ENCODE measurements at regions not wholly inside any gene's neighbourhood (a gene's known extent, or its start where the extent isn't known, plus 50 kb on each side); places are given as distances from the start of the nearest gene placed in this dataset.

DNA sequence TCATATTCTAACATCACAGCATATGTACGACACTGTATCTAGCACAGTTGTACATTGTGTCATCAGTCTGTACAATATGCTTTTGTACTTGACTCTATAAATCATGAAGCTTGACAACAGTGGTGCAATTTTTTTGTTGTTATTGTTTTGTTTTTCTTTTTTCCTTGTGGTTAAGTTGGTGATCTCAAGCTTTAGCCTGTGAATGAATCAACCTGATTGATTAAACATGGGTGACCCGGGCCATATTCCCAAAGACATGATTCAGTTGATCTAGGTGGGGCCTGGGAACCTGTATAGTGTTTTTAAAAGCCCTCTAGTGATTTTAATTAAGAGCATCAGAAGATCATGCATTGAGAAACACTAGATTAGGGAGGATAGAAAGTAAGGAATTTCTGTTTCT lies 101.8 kb upstream of the AADACL2 start:
- 88 to 94% methylated on average over 2 of the region's 2 CpGs for WGBS, 2 experiments (ENCODE audit: insufficient coverage in 1 of 2, insufficient read length in 1 of 2)
- Histone ChIP-seq H3K4me1 (ENCODE audit: control insufficient read depth, insufficient read depth, low read length) (no peaks in the 10 kb centered on the region), H3K9me3 (ENCODE audit: control insufficient read depth, low read length) (no peaks in the 10 kb centered on the region), H3K4me3 (ENCODE audit: low read length) (no peak overlapping the region), H3K27ac (ENCODE audit: low read depth, low read length) (no peak overlapping the region), H3K36me3 (ENCODE audit: control insufficient read depth, insufficient read depth, low read length) (no peaks in the 10 kb centered on the region), H3K27me3 (ENCODE audit: control insufficient read depth, insufficient read depth, low read length, poor library complexity, severe bottlenecking) (no peaks in the 10 kb centered on the region), H3K9ac (ENCODE audit: extremely low read depth, low read length, poor library complexity, severe bottlenecking) (no peak overlapping the region)
- Mint-ChIP-seq H3K36me3 (ENCODE audit: low read depth) (no peaks in the 10 kb centered on the region), H3K27me3 (ENCODE audit: insufficient read depth) (no peaks in the 10 kb centered on the region), H3K4me1 (peaks cover 13% of the 10 kb centered on the region), H3K4me3 (no peak overlapping the region), H3K9me3 (peaks cover 8% of the 10 kb centered on the region), H3K27ac (no peak overlapping the region)
- DNase-seq: no peak
- TF ChIP-seq, protein P1, sequence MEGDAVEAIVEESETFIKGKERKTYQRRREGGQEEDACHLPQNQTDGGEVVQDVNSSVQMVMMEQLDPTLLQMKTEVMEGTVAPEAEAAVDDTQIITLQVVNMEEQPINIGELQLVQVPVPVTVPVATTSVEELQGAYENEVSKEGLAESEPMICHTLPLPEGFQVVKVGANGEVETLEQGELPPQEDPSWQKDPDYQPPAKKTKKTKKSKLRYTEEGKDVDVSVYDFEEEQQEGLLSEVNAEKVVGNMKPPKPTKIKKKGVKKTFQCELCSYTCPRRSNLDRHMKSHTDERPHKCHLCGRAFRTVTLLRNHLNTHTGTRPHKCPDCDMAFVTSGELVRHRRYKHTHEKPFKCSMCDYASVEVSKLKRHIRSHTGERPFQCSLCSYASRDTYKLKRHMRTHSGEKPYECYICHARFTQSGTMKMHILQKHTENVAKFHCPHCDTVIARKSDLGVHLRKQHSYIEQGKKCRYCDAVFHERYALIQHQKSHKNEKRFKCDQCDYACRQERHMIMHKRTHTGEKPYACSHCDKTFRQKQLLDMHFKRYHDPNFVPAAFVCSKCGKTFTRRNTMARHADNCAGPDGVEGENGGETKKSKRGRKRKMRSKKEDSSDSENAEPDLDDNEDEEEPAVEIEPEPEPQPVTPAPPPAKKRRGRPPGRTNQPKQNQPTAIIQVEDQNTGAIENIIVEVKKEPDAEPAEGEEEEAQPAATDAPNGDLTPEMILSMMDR (conservative IDR thresholded peaks at IDR 0.05): no peak

DNA sequence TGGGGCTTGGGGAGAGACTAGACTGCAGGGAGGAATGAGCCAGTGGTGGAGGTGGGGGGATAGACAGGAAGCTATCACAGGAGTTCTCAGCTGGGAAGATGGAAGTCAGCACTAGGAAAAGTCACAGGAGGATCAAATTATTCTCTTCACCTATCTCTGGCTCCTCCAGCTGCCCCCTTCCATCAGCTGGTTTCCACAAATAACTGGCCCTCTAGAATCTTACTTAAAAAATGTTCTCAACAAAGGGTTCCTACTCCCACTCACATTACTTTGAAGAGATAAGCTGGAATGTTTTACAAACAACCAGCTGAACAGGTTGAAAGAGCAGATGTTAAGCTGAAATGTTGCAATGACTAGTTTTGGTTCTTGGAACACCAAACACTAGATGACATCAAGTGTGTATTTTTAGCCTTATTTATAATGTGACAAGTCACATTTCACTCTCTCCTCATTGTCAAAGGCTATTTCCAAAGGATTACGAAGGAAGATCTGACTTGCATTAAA lies 102.7 kb upstream of the AADACL2 start:
- Mint-ChIP-seq H3K4me3 (no peak overlapping the region), H3K27ac (no peak overlapping the region), H3K27me3 (ENCODE audit: insufficient read depth) (no peaks in the 10 kb centered on the region), H3K4me1 (peaks cover 13% of the 10 kb centered on the region), H3K36me3 (ENCODE audit: low read depth) (no peaks in the 10 kb centered on the region), H3K9me3 (peaks cover 5% of the 10 kb centered on the region)
- Histone ChIP-seq H3K36me3 (ENCODE audit: control insufficient read depth, insufficient read depth, low read length) (no peaks in the 10 kb centered on the region), H3K4me3 (ENCODE audit: low read length) (no peak overlapping the region), H3K27ac (ENCODE audit: low read depth, low read length) (no peak overlapping the region), H3K4me1 (ENCODE audit: control insufficient read depth, insufficient read depth, low read length) (no peaks in the 10 kb centered on the region), H3K9ac (ENCODE audit: extremely low read depth, low read length, poor library complexity, severe bottlenecking) (no peak overlapping the region), H3K9me3 (ENCODE audit: control insufficient read depth, low read length) (no peaks in the 10 kb centered on the region), H3K27me3 (ENCODE audit: control insufficient read depth, insufficient read depth, low read length, poor library complexity, severe bottlenecking) (no peaks in the 10 kb centered on the region)
- 92% methylated on average over 1 of the region's 1 CpG; no CpG with 5 or more reads in 1 of the 2 experiments for WGBS, 2 experiments (ENCODE audit: insufficient coverage in 1 of 2, insufficient read length in 1 of 2)
- no peak for DNase-seq
- TF ChIP-seq, protein P1 (conservative IDR thresholded peaks at IDR 0.05): no peak

DNA sequence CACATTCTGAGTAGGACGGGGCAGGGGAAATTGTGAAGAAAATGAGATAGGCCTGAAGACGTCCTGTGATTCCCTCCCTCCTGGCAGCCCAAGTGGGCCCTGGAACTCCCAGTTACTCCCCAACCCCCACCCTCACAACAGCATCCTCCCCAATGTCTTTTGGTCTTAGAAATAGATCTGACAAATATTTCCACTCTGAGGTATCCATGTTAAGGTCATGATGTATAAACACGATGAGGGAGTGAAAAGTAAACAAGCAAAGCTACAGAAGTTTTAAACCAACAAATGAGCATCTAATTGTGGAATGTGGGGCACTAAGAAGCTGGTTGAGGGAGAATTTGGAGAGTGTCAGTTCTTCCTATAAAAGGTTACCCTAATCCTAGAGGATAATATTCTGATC lies 103.7 kb upstream of the AADACL2 start:
- peaks cover 13% of the 10 kb centered on the region for H3K4me1 Mint-ChIP-seq
- no peaks in the 10 kb centered on the region for H3K36me3 Mint-ChIP-seq (ENCODE audit: low read depth)
- no peak overlapping the region for H3K27ac ChIP-seq (ENCODE audit: low read depth, low read length)
- no peak overlapping the region for H3K4me3 Mint-ChIP-seq
- H3K27ac Mint-ChIP-seq: no peak overlapping the region
- no peaks in the 10 kb centered on the region for H3K27me3 Mint-ChIP-seq (ENCODE audit: insufficient read depth)
- peaks cover 4% of the 10 kb centered on the region for H3K9me3 Mint-ChIP-seq
- H3K27me3 ChIP-seq (ENCODE audit: control insufficient read depth, insufficient read depth, low read length, poor library complexity, severe bottlenecking): no peaks in the 10 kb centered on the region
- no peaks in the 10 kb centered on the region for H3K4me1 ChIP-seq (ENCODE audit: control insufficient read depth, insufficient read depth, low read length)
- H3K36me3 ChIP-seq (ENCODE audit: control insufficient read depth, insufficient read depth, low read length): no peaks in the 10 kb centered on the region
- TF ChIP-seq, protein P1 (conservative IDR thresholded peaks at IDR 0.05): no peak
- no peak for DNase-seq
- H3K4me3 ChIP-seq (ENCODE audit: low read length): no peak overlapping the region
- 89% methylated on average over 3 of the region's 3 CpGs; no CpG with 5 or more reads in 1 of the 2 experiments for WGBS, 2 experiments (ENCODE audit: insufficient coverage in 1 of 2, insufficient read length in 1 of 2)
- no peak overlapping the region for H3K9ac ChIP-seq (ENCODE audit: extremely low read depth, low read length, poor library complexity, severe bottlenecking)
- H3K9me3 ChIP-seq (ENCODE audit: control insufficient read depth, low read length): no peaks in the 10 kb centered on the region
